NCI-H1930 (cell line): ENCODE measurements at regions not wholly inside any gene's neighbourhood (a gene's known extent, or its start where the extent isn't known, plus 50 kb on each side); places are given as distances from the start of the nearest gene placed in this dataset.
"Not testable (repeated sequence)": the region's sequence is repeated elsewhere in the genome, so short reads cannot be mapped to it uniquely, and the experiment has no call there.

Experiments
- DNase-seq, 2 experiments: peaks; one replicate each; lab custom pipeline; 2025; lab: John Stamatoyannopoulos, UW

GRCh38 chr2:81389203-81389602 is 1084.7 kb upstream of the LRRTM1 start:
- no peak for DNase-seq

DNA sequence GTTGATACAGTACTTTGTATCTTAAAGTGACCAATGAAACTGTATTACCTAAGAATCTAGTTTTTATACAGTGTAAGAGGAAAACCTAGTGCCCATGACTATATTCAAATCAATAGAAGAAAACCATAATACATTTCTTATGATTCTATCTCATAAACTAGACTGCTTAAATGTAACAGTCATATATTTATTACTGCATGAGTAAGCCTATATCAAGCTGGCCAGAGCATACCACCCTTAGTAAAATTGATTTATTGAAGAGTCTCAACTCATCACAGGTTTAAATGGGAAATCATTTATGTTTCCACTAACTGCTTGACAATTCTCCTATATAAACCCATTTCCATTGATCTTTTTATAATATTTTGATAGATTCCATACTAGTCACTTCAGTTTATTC is 1059.2 kb upstream of the LRRTM1 start:
- no peak for DNase-seq

DNA sequence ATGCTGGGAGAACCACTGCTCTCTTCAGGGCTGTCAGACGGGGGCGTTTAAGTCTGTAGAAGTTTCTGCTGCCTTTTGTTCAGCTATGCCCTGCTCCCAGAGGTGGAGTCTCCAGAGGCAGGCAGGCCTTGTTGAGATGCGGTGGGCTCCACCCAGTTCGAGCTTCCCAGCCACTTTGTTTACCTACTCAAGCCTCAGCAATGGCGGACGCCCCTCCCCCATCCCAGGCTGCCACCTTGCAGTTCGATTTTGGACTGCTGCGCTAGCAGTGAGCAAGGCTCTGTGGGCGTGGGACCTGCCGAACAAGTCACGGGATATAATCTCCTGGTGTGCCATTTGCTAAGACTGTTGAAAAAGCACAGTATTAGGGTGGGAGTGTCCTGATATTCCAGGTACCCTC is 1057.9 kb upstream of the LRRTM1 start:
- DNase-seq: not testable (repeated sequence)

GRCh38 chr2:81355436-81355835 is 1050.9 kb upstream of the LRRTM1 start:
- DNase-seq: no peak

DNA sequence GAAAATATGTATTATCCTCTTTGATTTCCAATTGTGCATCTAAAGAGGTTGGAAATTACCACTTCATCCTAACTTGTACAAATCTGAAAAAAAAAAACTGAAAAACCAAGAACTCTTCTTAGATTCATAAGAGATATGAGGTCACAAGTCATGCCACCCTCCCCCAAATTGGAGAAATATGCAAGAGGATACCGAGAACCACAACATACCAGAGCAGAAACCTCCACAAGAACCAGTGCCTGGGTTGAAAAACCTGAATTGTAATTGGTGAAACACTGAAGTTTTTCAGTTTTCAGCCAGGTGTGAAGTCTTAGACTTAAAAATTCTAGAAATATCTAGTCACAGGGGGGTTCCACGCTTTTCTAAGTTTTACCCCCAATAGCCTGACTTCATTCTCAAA is 1029.5 kb upstream of the LRRTM1 start:
- DNase-seq: no peak

- no peak for DNase-seq
Observed at GRCh38 chr2:81328968-81329367, 1024.4 kb upstream of the LRRTM1 start.

- DNase-seq: no peak
Observed at GRCh38 chr2:81327911-81328310, 1023.4 kb upstream of the LRRTM1 start.

- no peak for DNase-seq
Observed at GRCh38 chr2:81324046-81324445, 1019.5 kb upstream of the LRRTM1 start.

GRCh38 chr2:81304154-81304830 is 999.7 kb upstream of the LRRTM1 start:
- no peak for DNase-seq

GRCh38 chr2:81303321-81303720 is 998.8 kb upstream of the LRRTM1 start:
- DNase-seq: no peak

- no peak for DNase-seq
Observed at GRCh38 chr2:81299841-81300240, 995.3 kb upstream of the LRRTM1 start.

- DNase-seq: no peak
Observed at GRCh38 chr2:81290846-81291245, 986.3 kb upstream of the LRRTM1 start.

GRCh38 chr2:81283081-81283480 is 978.5 kb upstream of the LRRTM1 start:
- no peak for DNase-seq

DNA sequence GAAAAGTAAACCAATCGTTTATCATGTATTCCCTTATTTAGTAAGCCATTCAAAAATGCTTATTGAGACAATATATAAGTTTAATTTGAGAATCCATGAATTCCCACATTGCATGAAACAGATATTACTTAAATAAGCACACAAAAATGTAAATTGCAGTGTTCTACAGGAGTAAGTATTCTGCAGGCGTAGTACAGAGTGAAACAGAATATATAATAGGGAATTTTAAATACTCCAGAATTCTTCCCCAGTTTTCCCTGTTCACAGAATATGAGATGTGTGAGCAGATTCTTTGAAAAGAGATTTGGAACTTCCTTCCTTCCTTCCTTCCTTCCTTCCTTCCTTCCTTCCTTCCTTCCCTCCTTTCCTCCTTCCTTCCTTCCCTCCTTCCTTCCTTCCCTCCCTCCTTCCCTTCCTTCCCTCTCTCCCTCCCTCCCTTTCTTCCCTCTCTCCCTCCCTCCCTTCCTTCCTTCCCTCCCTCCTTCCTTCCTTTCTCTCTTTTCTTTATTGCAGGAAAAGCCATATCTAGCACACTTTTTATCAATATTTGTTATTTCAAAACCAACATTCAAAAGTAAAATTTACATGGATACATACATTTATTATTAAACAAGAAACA is 977.7 kb upstream of the LRRTM1 start:
- no peak for DNase-seq

DNA sequence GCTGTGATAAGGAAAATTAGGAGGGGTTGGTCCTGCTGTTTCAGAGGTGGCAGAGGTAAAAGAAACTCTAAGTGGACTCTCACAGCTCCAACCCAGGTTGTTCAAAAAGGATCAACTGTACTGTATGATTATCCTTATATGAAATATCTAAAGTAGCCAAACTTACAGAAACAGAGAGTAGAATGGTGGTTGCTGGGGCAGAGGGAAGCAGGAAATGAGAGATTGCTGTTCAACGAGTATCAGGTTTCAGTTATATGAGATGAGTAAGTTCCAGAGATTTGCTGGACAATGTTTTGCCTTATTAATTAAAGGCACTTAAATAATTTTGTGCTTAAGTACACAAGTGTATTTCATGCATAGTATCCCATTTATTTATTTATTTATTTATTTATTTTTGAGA is 972.0 kb upstream of the LRRTM1 start:
- no peak for DNase-seq

GRCh38 chr2:81266106-81266505 is 961.6 kb upstream of the LRRTM1 start:
- no peak for DNase-seq

DNA sequence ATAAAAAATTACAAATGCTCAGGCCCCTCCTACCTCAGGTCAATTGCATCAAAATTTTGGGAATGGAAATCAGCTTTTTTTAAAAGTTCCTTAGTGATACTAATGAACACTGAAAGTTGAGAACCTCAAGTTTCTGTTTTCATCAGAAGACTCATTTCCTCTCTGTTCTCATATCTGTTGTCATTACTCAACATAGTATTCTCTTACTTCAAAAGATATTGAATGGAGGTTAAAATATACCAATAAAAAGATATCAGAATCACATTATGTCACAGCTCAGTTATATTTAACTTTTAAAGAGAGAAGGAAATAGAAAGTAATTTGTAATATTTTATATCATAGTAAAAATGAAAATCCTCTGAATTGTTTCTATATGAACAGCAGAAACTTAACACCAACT is 959.4 kb upstream of the LRRTM1 start:
- no peak for DNase-seq

GRCh38 chr2:81260320-81260719 is 955.8 kb upstream of the LRRTM1 start:
- no peak for DNase-seq

DNA sequence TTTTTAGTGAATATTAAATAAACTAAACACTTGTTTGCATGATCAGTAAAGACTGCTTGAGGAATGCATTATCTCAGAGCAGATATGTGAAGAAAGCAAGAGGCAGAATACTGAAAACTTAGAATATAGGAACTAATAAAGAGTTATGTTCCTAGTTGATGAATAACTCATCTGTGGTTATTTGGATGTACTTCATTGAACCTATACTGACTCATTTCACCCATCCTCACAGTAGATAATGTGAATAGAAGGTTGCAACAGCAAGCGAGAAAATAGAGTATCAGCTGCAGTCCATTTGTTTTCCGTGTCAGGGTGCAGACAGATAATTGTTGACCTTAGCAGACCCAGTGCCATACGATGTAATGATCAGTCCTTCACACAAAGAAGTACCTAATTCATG is 945.7 kb upstream of the LRRTM1 start:
- DNase-seq: no peak

DNA sequence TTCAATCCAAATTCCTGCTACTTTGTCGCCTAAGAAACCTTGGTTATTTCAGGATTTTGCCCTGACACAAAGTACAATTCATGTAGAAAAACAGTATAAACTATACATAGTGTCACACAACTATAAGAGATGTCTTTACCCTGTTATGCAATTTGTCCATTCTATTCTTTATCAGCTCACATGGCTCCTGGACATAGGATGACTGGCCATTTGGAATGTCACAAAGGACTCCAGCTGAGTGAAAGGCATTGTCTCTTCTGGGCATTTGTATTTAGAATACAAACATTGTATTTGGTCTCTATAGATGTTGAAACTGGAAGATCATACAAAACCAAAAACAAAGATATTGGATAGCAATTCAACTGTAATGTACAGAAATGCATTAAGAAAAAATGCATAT is 944.6 kb upstream of the LRRTM1 start:
- DNase-seq: no peak

DNA sequence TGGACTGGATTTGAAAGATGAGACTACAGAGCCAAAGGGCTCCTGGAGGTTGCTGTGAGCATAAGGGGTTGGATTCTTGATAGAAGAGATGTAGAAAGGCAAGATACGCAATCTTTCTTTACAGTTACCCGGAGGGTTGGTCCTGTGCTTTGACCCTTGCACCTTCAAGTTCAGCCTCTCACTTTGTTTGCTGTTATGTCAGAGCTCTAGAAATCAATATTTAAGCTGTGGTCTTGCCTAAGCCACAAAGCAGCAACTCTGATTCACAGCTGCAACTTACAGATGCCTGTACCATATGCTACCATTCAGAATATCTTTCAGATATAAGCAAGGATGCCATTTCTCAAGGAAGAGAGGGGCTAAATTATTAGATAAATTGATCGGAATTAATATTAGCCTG is 943.1 kb upstream of the LRRTM1 start:
- DNase-seq: no peak

DNA sequence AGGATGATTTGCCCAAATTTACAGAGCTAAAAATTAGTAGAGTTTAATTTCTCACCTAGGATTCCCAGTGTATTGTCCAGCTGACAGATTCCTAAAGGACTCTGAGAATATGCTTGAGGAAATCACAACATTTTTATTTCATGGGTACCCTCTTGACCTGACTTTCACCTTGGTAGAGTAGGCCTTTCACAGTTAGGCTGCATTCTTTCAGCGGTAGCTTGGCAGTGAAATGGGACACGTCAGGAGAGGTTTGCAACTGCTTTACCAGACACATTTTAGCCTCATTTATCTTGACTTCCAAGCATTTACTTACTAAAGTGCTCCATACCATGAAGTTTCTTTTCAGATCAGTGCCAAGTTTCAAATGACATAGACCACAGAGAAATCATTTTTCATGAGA is 937.9 kb upstream of the LRRTM1 start:
- DNase-seq: no peak

- no peak for DNase-seq
Observed at GRCh38 chr2:81238462-81238861, 933.9 kb upstream of the LRRTM1 start.

GRCh38 chr2:81235601-81236000 is 931.0 kb upstream of the LRRTM1 start:
- no peak for DNase-seq
